SK-N-SH (cell line): ENCODE measurements at regions not wholly inside any gene's neighbourhood (a gene's known extent, or its start where the extent isn't known, plus 50 kb on each side); places are given as distances from the start of the nearest gene placed in this dataset.

Experiments
- EP300 ChIP-seq, 2 experiments: IDR thresholded peaks; 2 replicates each; pipeline versions ENCODE4 v1.4.0 to v1.6.1; 2012; ENCODE audit warnings: borderline replicate concordance in 1 of 2, low read depth in 1 of 2, low read length in 1 of 2
- MXI1 ChIP-seq: IDR thresholded peaks from 2 replicates; pipeline ENCODE4 v1.6.1; 2012; ENCODE audit warnings: mild to moderate bottlenecking, low read depth, low read length, improper control_type of control experiment
- NFIC ChIP-seq: IDR thresholded peaks from 2 replicates; pipeline ENCODE4 v1.4.0; 2012; ENCODE audit warnings: borderline replicate concordance
- NRF1 ChIP-seq: IDR thresholded peaks from 2 replicates; pipeline ENCODE4 v1.6.1; 2012; ENCODE audit warnings: low read depth, mild to moderate bottlenecking, low read length
- RAD21 ChIP-seq: IDR thresholded peaks from 2 replicates; pipeline ENCODE4 v1.6.1; 2012; ENCODE audit warnings: mild to moderate bottlenecking, low read length
- TF ChIP-seq, protein P1 (sequence below): fragments of 200-600 bp; sonication (generic); IDR thresholded peaks from 2 replicates; pipeline ENCODE4 v1.6.1; 2017; ENCODE audit warnings: antibody characterized with exemption, mild to moderate bottlenecking, moderate library complexity

DNA sequence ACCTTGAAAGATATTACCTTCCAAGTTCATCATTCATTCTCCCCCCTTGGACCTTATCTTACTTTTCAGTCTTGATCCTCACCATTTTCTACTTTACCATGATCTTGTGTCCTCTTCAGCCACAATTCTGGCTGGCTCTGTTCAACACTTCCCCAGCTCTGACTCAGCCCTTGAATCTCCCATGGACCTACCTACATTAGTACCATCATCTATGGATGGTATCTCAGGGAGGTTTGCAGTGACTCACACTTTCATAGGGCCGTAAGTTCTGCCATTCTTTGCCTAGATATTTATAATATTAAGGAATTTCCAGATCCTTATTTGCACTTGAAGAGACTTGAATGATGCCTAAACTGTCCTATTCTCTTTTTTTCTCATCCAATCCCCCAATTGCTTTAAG lies 213.7 kb upstream of the RORA start:
- TF ChIP-seq MXI1: no peak
- TF ChIP-seq NFIC: no peak
- TF ChIP-seq, protein P1, sequence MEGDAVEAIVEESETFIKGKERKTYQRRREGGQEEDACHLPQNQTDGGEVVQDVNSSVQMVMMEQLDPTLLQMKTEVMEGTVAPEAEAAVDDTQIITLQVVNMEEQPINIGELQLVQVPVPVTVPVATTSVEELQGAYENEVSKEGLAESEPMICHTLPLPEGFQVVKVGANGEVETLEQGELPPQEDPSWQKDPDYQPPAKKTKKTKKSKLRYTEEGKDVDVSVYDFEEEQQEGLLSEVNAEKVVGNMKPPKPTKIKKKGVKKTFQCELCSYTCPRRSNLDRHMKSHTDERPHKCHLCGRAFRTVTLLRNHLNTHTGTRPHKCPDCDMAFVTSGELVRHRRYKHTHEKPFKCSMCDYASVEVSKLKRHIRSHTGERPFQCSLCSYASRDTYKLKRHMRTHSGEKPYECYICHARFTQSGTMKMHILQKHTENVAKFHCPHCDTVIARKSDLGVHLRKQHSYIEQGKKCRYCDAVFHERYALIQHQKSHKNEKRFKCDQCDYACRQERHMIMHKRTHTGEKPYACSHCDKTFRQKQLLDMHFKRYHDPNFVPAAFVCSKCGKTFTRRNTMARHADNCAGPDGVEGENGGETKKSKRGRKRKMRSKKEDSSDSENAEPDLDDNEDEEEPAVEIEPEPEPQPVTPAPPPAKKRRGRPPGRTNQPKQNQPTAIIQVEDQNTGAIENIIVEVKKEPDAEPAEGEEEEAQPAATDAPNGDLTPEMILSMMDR: no peak
- no peak for TF ChIP-seq NRF1
- no peak for TF ChIP-seq RAD21
- no peak for TF ChIP-seq EP300 (IDR thresholded peaks at IDR 0.05; ENCODE audit: borderline replicate concordance in 1 of 2, low read depth in 1 of 2, low read length in 1 of 2)
